Loucy (cell line): ENCODE measurements at regions not wholly inside any gene's neighbourhood (a gene's known extent, or its start where the extent isn't known, plus 50 kb on each side); places are given as distances from the start of the nearest gene placed in this dataset.

Source experiments
- H2AFZ ChIP-seq: fragments of 200-600 bp; sonication (generic); 2 replicates; pipeline ENCODE4 v1.6.0; 2016; ENCODE audit warnings: antibody characterized with exemption, mild to moderate bottlenecking, low read length, moderate library complexity
- H3F3A ChIP-seq: fragments of 200-600 bp; 2 replicates; pipeline ENCODE4 v1.6.0; 2016; ENCODE audit warnings: antibody characterized with exemption, low read depth, mild to moderate bottlenecking
- H3K27me3 ChIP-seq: fragments of 200-600 bp; sonication (generic); 2 replicates; pipeline ENCODE4 v1.6.1; 2014; ENCODE audit warnings: low read length, mild to moderate bottlenecking; ENCODE audit not compliant: insufficient read depth, poor library complexity, severe bottlenecking
- H3K36me3 ChIP-seq: fragments of 200-600 bp; sonication (generic); 2 replicates; pipeline ENCODE4 v1.6.1; 2016; ENCODE audit warnings: low read length; ENCODE audit not compliant: insufficient read depth
- H3K4me1 ChIP-seq: fragments of 200-600 bp; sonication (generic); 2 replicates; pipeline ENCODE4 v1.5.1; 2014; ENCODE audit warnings: low read length, mild to moderate bottlenecking; ENCODE audit not compliant: insufficient read depth, poor library complexity, severe bottlenecking
- H3K4me2 ChIP-seq: fragments of 200-600 bp; sonication (generic); 2 replicates; pipeline ENCODE4 v1.6.0; 2014; ENCODE audit warnings: antibody characterized with exemption, low read length, low read depth, mild to moderate bottlenecking; ENCODE audit not compliant: poor library complexity, severe bottlenecking
- H3K4me3 ChIP-seq: fragments of 200-600 bp; sonication (generic); 2 replicates; pipeline ENCODE4 v1.5.1; 2014; ENCODE audit warnings: low read length, mild to moderate bottlenecking, mixed read lengths; ENCODE audit not compliant: poor library complexity, severe bottlenecking
- H3K79me2 ChIP-seq: fragments of 200-600 bp; sonication (generic); 2 replicates; pipeline ENCODE4 v1.6.1; 2014; ENCODE audit warnings: low read length; ENCODE audit not compliant: insufficient read depth
- H3K9ac ChIP-seq: fragments of 200-600 bp; sonication (generic); 2 replicates; pipeline ENCODE4 v1.6.0; 2014; ENCODE audit warnings: mild to moderate bottlenecking, low read depth, low read length, moderate library complexity; ENCODE audit not compliant: poor library complexity, severe bottlenecking
- H3K9me2 ChIP-seq: fragments of 200-600 bp; sonication (generic); replicated peaks from 2 replicates; pipeline ENCODE4 v1.6.1; 2016; ENCODE audit warnings: low read depth, low read length, mixed read lengths
- H3K9me3 ChIP-seq: fragments of 200-600 bp; sonication (generic); 2 replicates; pipeline ENCODE4 v1.6.1; 2014; ENCODE audit warnings: mild to moderate bottlenecking, antibody characterized with exemption, low read length, low read depth; ENCODE audit not compliant: insufficient read depth
- H4K20me1 ChIP-seq: fragments of 200-600 bp; sonication (generic); 2 replicates; pipeline ENCODE4 v1.6.0; 2014; ENCODE audit warnings: antibody characterized with exemption, low read length, mild to moderate bottlenecking; ENCODE audit not compliant: insufficient read depth, poor library complexity, severe bottlenecking
- CTCF ChIP-seq: fragments of 200-600 bp; sonication (generic); conservative IDR thresholded peaks from 2 replicates; pipeline ENCODE4 v1.5.1; 2014; ENCODE audit warnings: mild to moderate bottlenecking, antibody characterized with exemption, low read length
- EZH2phosphoT487 ChIP-seq: fragments of 200-600 bp; IDR thresholded peaks from 2 replicates; pipeline ENCODE4 v1.6.1; 2018; ENCODE audit warnings: antibody characterized with exemption, mild to moderate bottlenecking, moderate library complexity, borderline replicate concordance

- H4K20me1 ChIP-seq = no peaks in the 10 kb centered on the region
- no peaks in the 10 kb centered on the region for H3K79me2 ChIP-seq
- no peaks in the 10 kb centered on the region for H3K9me3 ChIP-seq
- no peaks in the 10 kb centered on the region for H3K4me1 ChIP-seq
- TF ChIP-seq CTCF (no peak), EZH2phosphoT487 (no peak)
- H3K36me3 ChIP-seq = no peaks in the 10 kb centered on the region
- H3K4me3 ChIP-seq = no peak overlapping the region
- H3K9ac ChIP-seq = no peak overlapping the region
- H3K4me2 ChIP-seq = no peak overlapping the region
- H3K9me2 ChIP-seq = no peaks in the 10 kb centered on the region
- no peaks in the 10 kb centered on the region for H3F3A ChIP-seq
- H3K27me3 ChIP-seq = no peaks in the 10 kb centered on the region
- H2AFZ ChIP-seq = no peak overlapping the region
These were observed 127.4 kb downstream of the CCER1 start for GRCh38 chr12:90827567-90827966.

- Histone ChIP-seq H2AFZ (no peak overlapping the region), H4K20me1 (no peaks in the 10 kb centered on the region), H3K79me2 (no peaks in the 10 kb centered on the region), H3K27me3 (no peaks in the 10 kb centered on the region), H3K4me3 (no peak overlapping the region), H3K9me2 (no peaks in the 10 kb centered on the region), H3K4me1 (no peaks in the 10 kb centered on the region), H3K9me3 (no peaks in the 10 kb centered on the region), H3F3A (no peaks in the 10 kb centered on the region), H3K4me2 (no peak overlapping the region), H3K36me3 (no peaks in the 10 kb centered on the region), H3K9ac (no peak overlapping the region)
- TF ChIP-seq CTCF = no peak
- no peak for TF ChIP-seq EZH2phosphoT487
These were observed 128.9 kb downstream of the CCER1 start for GRCh38 chr12:90826036-90826435.

- Histone ChIP-seq H3K9me2 (no peaks in the 10 kb centered on the region), H3K4me2 (no peak overlapping the region), H2AFZ (no peak overlapping the region), H3F3A (no peaks in the 10 kb centered on the region), H3K9ac (no peak overlapping the region), H3K36me3 (no peaks in the 10 kb centered on the region), H3K9me3 (no peaks in the 10 kb centered on the region), H3K79me2 (no peaks in the 10 kb centered on the region), H3K27me3 (no peaks in the 10 kb centered on the region), H3K4me3 (no peak overlapping the region), H3K4me1 (no peaks in the 10 kb centered on the region), H4K20me1 (no peaks in the 10 kb centered on the region)
- no peak for TF ChIP-seq CTCF
These were observed 131.1 kb downstream of the CCER1 start for GRCh38 chr12:90823859-90824258.
